ENCODE measurements at regions not wholly inside any gene's neighbourhood (a gene's known extent, or its start where the extent isn't known, plus 50 kb on each side); places are given as distances from the start of the nearest gene placed in this dataset.

DNA sequence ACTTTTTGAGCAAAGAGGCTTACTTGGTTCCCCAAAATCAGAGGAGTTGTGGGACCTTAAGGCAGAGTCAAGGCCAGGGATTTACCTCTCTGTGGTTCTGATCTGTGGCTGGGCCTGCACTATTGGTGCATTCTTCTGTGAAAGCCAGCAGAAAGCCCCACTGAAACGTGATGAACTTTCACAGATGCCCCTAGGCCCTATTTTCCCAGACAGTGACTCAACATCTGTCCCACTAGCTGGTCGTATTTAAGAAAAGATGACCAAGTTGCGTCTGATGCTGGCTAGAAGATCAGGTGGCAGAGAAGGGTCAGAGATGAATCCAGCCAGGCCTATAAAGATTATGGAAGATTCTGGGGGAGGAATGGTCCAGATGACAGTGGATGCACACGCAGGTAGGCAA, 153.1 kb downstream of the ACTL7B start:
- TF ChIP-seq, protein P1, sequence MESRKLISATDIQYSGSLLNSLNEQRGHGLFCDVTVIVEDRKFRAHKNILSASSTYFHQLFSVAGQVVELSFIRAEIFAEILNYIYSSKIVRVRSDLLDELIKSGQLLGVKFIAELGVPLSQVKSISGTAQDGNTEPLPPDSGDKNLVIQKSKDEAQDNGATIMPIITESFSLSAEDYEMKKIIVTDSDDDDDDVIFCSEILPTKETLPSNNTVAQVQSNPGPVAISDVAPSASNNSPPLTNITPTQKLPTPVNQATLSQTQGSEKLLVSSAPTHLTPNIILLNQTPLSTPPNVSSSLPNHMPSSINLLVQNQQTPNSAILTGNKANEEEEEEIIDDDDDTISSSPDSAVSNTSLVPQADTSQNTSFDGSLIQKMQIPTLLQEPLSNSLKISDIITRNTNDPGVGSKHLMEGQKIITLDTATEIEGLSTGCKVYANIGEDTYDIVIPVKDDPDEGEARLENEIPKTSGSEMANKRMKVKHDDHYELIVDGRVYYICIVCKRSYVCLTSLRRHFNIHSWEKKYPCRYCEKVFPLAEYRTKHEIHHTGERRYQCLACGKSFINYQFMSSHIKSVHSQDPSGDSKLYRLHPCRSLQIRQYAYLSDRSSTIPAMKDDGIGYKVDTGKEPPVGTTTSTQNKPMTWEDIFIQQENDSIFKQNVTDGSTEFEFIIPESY (IDR thresholded peaks at IDR 0.05; ENCODE audit: extremely low read depth, insufficient replicate concordance, low read length), result no peak
- TF ChIP-seq ELF1 (IDR thresholded peaks at IDR 0.05; ENCODE audit: borderline replicate concordance, low read depth) (no peak), CBX3 (IDR thresholded peaks at IDR 0.05; ENCODE audit: low read depth) (no peak), YY1 (IDR thresholded peaks at IDR 0.05; ENCODE audit: extremely low read depth, insufficient replicate concordance, low read depth, low read length) (no peak), EGR1 (IDR thresholded peaks at IDR 0.05; ENCODE audit: low read depth) (no peak), TCF7L2 (IDR thresholded peaks at IDR 0.05; ENCODE audit: borderline replicate concordance, extremely low read depth, insufficient read depth, insufficient read length) (no peak), EZH2phosphoT487 (IDR thresholded peaks at IDR 0.05; ENCODE audit: borderline replicate concordance) (no peak), POLR2AphosphoS5 (IDR thresholded peaks at IDR 0.05; ENCODE audit: low read depth, low read length) (no peak), ZNF274 (IDR thresholded peaks at IDR 0.05; ENCODE audit: low read depth, low read length) (no peak), EZH2 (IDR thresholded peaks at IDR 0.05) (no peak), SP1 (IDR thresholded peaks at IDR 0.05; ENCODE audit: low read depth) (no peak), POLR2A (IDR thresholded peaks at IDR 0.05; ENCODE audit: borderline replicate concordance, extremely low read depth, insufficient read depth, insufficient read length) (no peak)
- TF ChIP-seq, protein P2, sequence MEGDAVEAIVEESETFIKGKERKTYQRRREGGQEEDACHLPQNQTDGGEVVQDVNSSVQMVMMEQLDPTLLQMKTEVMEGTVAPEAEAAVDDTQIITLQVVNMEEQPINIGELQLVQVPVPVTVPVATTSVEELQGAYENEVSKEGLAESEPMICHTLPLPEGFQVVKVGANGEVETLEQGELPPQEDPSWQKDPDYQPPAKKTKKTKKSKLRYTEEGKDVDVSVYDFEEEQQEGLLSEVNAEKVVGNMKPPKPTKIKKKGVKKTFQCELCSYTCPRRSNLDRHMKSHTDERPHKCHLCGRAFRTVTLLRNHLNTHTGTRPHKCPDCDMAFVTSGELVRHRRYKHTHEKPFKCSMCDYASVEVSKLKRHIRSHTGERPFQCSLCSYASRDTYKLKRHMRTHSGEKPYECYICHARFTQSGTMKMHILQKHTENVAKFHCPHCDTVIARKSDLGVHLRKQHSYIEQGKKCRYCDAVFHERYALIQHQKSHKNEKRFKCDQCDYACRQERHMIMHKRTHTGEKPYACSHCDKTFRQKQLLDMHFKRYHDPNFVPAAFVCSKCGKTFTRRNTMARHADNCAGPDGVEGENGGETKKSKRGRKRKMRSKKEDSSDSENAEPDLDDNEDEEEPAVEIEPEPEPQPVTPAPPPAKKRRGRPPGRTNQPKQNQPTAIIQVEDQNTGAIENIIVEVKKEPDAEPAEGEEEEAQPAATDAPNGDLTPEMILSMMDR (IDR thresholded peaks at IDR 0.05 in 2 of 3, conservative IDR thresholded peaks at IDR 0.05 in 1 of 3; ENCODE audit: borderline replicate concordance in 1 of 3, insufficient read depth in 1 of 3, low read depth in 2 of 3, low read length in 2 of 3), result no peak

Data from HCT116 (cell line).